Hepatocyte (in vitro differentiated cells): ENCODE measurements at regions not wholly inside any gene's neighbourhood (a gene's known extent, or its start where the extent isn't known, plus 50 kb on each side); places are given as distances from the start of the nearest gene placed in this dataset.

Experiments
- DNase-seq: peaks from one replicate; pipeline ENCODE4 v3.0.0-alpha.2; 2016; ENCODE audit warnings: low spot score
- H2AFZ ChIP-seq: fragments of 200-600 bp; sonication (generic); 2 replicates; pipeline ENCODE4 v1.6.0; 2016; ENCODE audit warnings: antibody characterized with exemption, mild to moderate bottlenecking
- H3K27ac ChIP-seq: fragments of 200-600 bp; sonication (generic); 2 replicates; pipeline ENCODE4 v1.5.1; 2016; ENCODE audit warnings: mild to moderate bottlenecking
- H3K27me3 ChIP-seq: fragments of 200-600 bp; sonication (generic); 2 replicates; pipeline ENCODE4 v1.6.1; 2016
- H3K36me3 ChIP-seq: fragments of 200-600 bp; sonication (generic); replicated peaks from 2 replicates; pipeline ENCODE4 v1.5.1; 2016; ENCODE audit warnings: low read depth; ENCODE audit not compliant: insufficient read depth
- H3K4me1 ChIP-seq: fragments of 200-600 bp; sonication (generic); 2 replicates; pipeline ENCODE4 v1.5.1; 2016; ENCODE audit warnings: mild to moderate bottlenecking, moderate library complexity; ENCODE audit not compliant: insufficient read depth
- H3K4me2 ChIP-seq: fragments of 200-600 bp; sonication (generic); 2 replicates; pipeline ENCODE4 v1.6.0; 2016
- H3K4me3 ChIP-seq: fragments of 200-600 bp; sonication (generic); 2 replicates; pipeline ENCODE4 v1.5.1; 2016; ENCODE audit warnings: mild to moderate bottlenecking
- H3K79me2 ChIP-seq: fragments of 200-600 bp; sonication (generic); 2 replicates; pipeline ENCODE4 v1.6.0; 2017; ENCODE audit warnings: mild to moderate bottlenecking
- H3K9me2 ChIP-seq: fragments of 200-600 bp; sonication (generic); replicated peaks from 2 replicates; pipeline ENCODE4 v1.6.0; 2017; ENCODE audit warnings: mild to moderate bottlenecking; ENCODE audit not compliant: insufficient read depth
- H3K9me3 ChIP-seq: fragments of 200-600 bp; sonication (generic); 2 replicates; pipeline ENCODE4 v1.5.1; 2016; ENCODE audit warnings: low read depth, mild to moderate bottlenecking
- H4K20me1 ChIP-seq: fragments of 200-600 bp; sonication (generic); 2 replicates; pipeline ENCODE4 v1.6.0; 2016; ENCODE audit warnings: mild to moderate bottlenecking; ENCODE audit not compliant: insufficient read depth, poor library complexity, severe bottlenecking
- CTCF ChIP-seq: fragments of 200-600 bp; sonication (generic); IDR thresholded peaks from 2 replicates; pipeline ENCODE4 v1.5.1; 2016; ENCODE audit warnings: antibody characterized with exemption, mild to moderate bottlenecking; ENCODE audit not compliant: poor library complexity
- EZH2 ChIP-seq: fragments of 200-600 bp; sonication (generic); IDR thresholded peaks from 2 replicates; pipeline ENCODE4 v1.6.1; 2016; ENCODE audit warnings: antibody characterized with exemption, mild to moderate bottlenecking, borderline replicate concordance
- EZH2phosphoT487 ChIP-seq: fragments of 200-600 bp; sonication (generic); IDR thresholded peaks from one replicate; pipeline ENCODE4 v1.6.1; 2018; ENCODE audit warnings: antibody characterized with exemption, mild to moderate bottlenecking, low read depth, moderate library complexity; ENCODE audit not compliant: unreplicated experiment, severe bottlenecking
- WGBS: methylation state at CpG from one replicate; pipeline ENCODE4 v1.1.6; 2016; ENCODE audit warnings: low lambda C conversion rate; ENCODE audit errors: missing lambda C conversion rate; 5-methylcytosine and 5-hydroxymethylcytosine counted together

- H3K27me3 ChIP-seq, result no peaks in the 10 kb centered on the region
- no peak for TF ChIP-seq EZH2
- TF ChIP-seq EZH2phosphoT487, result no peak
- no peak for TF ChIP-seq CTCF
- H4K20me1 ChIP-seq, result no peaks in the 10 kb centered on the region
- H3K4me3 ChIP-seq, result no peak overlapping the region
- H3K4me2 ChIP-seq, result no peak overlapping the region
- DNase-seq, result no peak
- H3K79me2 ChIP-seq, result no peaks in the 10 kb centered on the region
- H3K36me3 ChIP-seq, result no peaks in the 10 kb centered on the region
- H2AFZ ChIP-seq, result no peak overlapping the region
- H3K9me2 ChIP-seq, result no peaks in the 10 kb centered on the region
- H3K27ac ChIP-seq, result no peak overlapping the region
- H3K9me3 ChIP-seq, result no peaks in the 10 kb centered on the region
- H3K4me1 ChIP-seq, result peaks cover 8% of the 10 kb centered on the region
- 91% methylated on average over 4 of the region's 4 CpGs for WGBS
Observed at GRCh38 chr17:77889135-77889505, 69.4 kb upstream of the TNRC6C start.

GRCh38 chr17:77889866-77890760 is 68.4 kb upstream of the TNRC6C start:
- Histone ChIP-seq H3K27ac (no peak overlapping the region), H3K27me3 (no peaks in the 10 kb centered on the region), H3K79me2 (no peaks in the 10 kb centered on the region), H2AFZ (no peak overlapping the region), H3K36me3 (no peaks in the 10 kb centered on the region), H3K9me2 (no peaks in the 10 kb centered on the region), H3K4me3 (no peak overlapping the region), H3K9me3 (no peaks in the 10 kb centered on the region), H4K20me1 (no peaks in the 10 kb centered on the region), H3K4me2 (no peak overlapping the region), H3K4me1 (peaks cover 8% of the 10 kb centered on the region)
- TF ChIP-seq EZH2phosphoT487 (no peak), EZH2 (no peak), CTCF (no peak)
- 83% methylated on average over 27 of the region's 28 CpGs for WGBS
- no peak for DNase-seq

GRCh38 chr17:77890771-77891170 is 67.7 kb upstream of the TNRC6C start:
- Histone ChIP-seq H4K20me1 (no peaks in the 10 kb centered on the region), H3K27me3 (no peaks in the 10 kb centered on the region), H3K4me1 (peaks cover 8% of the 10 kb centered on the region), H3K79me2 (no peaks in the 10 kb centered on the region), H3K36me3 (no peaks in the 10 kb centered on the region), H3K27ac (no peak overlapping the region), H3K4me3 (no peak overlapping the region), H2AFZ (no peak overlapping the region), H3K4me2 (no peak overlapping the region), H3K9me3 (no peaks in the 10 kb centered on the region), H3K9me2 (no peaks in the 10 kb centered on the region)
- no peak for DNase-seq
- 97% methylated on average over 3 of the region's 3 CpGs for WGBS
- TF ChIP-seq EZH2, result no peak
- no peak for TF ChIP-seq EZH2phosphoT487
- TF ChIP-seq CTCF, result no peak
